Natural killer cell (primary cell): ENCODE measurements at regions not wholly inside any gene's neighbourhood (a gene's known extent, or its start where the extent isn't known, plus 50 kb on each side); places are given as distances from the start of the nearest gene placed in this dataset.

ENCODE experiments used
- ATAC-seq, 3 donors: fragments of 150-1000 bp in 2 of 3; fragments of 200-7000 bp in 1 of 3; cut with Tn5 transposase; 1 replicate in 1 of 3; 2 replicates in 2 of 3; pipeline ENCODE4 v1.10.0; 2021; ENCODE audit warnings: mild to moderate bottlenecking in 2 of 3, moderate library complexity in 2 of 3
- DNase-seq, 2 donors: peaks; one replicate each; pipeline versions ENCODE4 v3.0.0 to v3.0.0-alpha.2; 2013 to 2021; ENCODE audit warnings: mixed read lengths in 1 of 2
- H3K27ac ChIP-seq: one replicate; pipeline ENCODE4 v1.5.1; 2013; ENCODE audit warnings: mild to moderate bottlenecking, low read length
- H3K27me3 ChIP-seq: one replicate; pipeline ENCODE4 v1.6.1; 2013; ENCODE audit warnings: low read length; ENCODE audit not compliant: control insufficient read depth, insufficient read depth
- H3K36me3 ChIP-seq: one replicate; pipeline ENCODE4 v1.6.1; 2013; ENCODE audit warnings: low read length; ENCODE audit not compliant: control insufficient read depth, insufficient read depth
- H3K4me1 ChIP-seq: one replicate; pipeline ENCODE4 v1.6.1; 2013; ENCODE audit warnings: low read length; ENCODE audit not compliant: control insufficient read depth, insufficient read depth
- H3K4me3 ChIP-seq: one replicate; pipeline ENCODE4 v1.5.1; 2013; ENCODE audit warnings: low read length
- H3K9me3 ChIP-seq: one replicate; pipeline ENCODE4 v1.6.1; 2013; ENCODE audit warnings: low read length; ENCODE audit not compliant: control insufficient read depth, insufficient read depth
- H3K27ac Mint-ChIP-seq, 2 donors: one replicate each; pipeline ENCODE4 v1.8.0; 2022; ENCODE audit warnings: mild to moderate bottlenecking in 2 of 2, mixed read lengths in 2 of 2, moderate library complexity in 1 of 2
- H3K27me3 Mint-ChIP-seq, 2 donors: one replicate each; pipeline ENCODE4 v1.8.0; 2022; ENCODE audit warnings: low read depth in 2 of 2, mixed read lengths in 2 of 2
- H3K36me3 Mint-ChIP-seq: one replicate; pipeline ENCODE4 v1.8.0; 2022; ENCODE audit warnings: mixed read lengths
- H3K4me1 Mint-ChIP-seq, 2 donors: one replicate each; pipeline ENCODE4 v1.8.0; 2022; ENCODE audit warnings: mixed read lengths in 2 of 2
- H3K4me3 Mint-ChIP-seq: one replicate; pipeline ENCODE4 v1.8.0; 2022; ENCODE audit warnings: mild to moderate bottlenecking, moderate library complexity, mixed read lengths
- H3K9me3 Mint-ChIP-seq, 2 donors: one replicate each; pipeline ENCODE4 v1.8.0; 2022; ENCODE audit warnings: mixed read lengths in 2 of 2
- WGBS: methylation state at CpG from one replicate; pipeline ENCODE4 v1.1.7; 2013; ENCODE audit warnings: missing lambda C conversion rate; ENCODE audit not compliant: insufficient coverage; 5-methylcytosine and 5-hydroxymethylcytosine counted together
- intact Hi-C: fragments of 100-400 bp; cut with micrococcal nuclease; formaldehyde crosslinking; loops from one replicate; pipeline ENCODE4 v1.14.2; 2022
- TF ChIP-seq, protein P1 (sequence below): fragments of 200-600 bp; IDR thresholded peaks from one replicate; pipeline ENCODE4 v1.8.0; 2022; ENCODE audit warnings: antibody characterized with exemption

DNA sequence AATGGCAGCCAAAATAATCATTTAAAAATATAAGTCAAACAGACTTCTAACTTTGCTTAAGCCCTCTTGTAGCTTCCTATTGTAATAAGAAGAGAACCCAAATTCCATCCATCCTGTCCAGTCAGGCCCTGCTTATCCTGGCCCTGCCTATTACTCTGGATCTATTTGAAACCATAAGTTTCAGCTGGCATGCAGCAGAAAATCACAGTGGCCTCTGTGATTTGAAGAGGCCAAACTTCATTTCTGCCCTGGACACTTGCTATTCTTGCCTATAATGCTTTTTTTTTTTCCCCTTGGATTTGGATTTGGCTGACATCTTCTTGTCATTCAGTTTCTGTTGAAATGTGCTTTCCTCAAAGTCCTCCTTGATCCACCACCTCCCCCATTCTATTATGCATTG is 642.8 kb downstream of the USP25 start:
- no peak overlapping the region for H3K4me3 ChIP-seq
- H3K9me3 ChIP-seq, result no peaks in the 10 kb centered on the region
- H3K4me1 Mint-ChIP-seq, result no peaks in the 10 kb centered on the region
- no peaks in the 10 kb centered on the region for H3K27me3 Mint-ChIP-seq
- peaks cover 8 to 10% of the 10 kb centered on the region in 2 donors for H3K9me3 Mint-ChIP-seq
- TF ChIP-seq, protein P1, sequence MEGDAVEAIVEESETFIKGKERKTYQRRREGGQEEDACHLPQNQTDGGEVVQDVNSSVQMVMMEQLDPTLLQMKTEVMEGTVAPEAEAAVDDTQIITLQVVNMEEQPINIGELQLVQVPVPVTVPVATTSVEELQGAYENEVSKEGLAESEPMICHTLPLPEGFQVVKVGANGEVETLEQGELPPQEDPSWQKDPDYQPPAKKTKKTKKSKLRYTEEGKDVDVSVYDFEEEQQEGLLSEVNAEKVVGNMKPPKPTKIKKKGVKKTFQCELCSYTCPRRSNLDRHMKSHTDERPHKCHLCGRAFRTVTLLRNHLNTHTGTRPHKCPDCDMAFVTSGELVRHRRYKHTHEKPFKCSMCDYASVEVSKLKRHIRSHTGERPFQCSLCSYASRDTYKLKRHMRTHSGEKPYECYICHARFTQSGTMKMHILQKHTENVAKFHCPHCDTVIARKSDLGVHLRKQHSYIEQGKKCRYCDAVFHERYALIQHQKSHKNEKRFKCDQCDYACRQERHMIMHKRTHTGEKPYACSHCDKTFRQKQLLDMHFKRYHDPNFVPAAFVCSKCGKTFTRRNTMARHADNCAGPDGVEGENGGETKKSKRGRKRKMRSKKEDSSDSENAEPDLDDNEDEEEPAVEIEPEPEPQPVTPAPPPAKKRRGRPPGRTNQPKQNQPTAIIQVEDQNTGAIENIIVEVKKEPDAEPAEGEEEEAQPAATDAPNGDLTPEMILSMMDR, result no peak
- H3K27ac Mint-ChIP-seq, result no peak overlapping the region
- no peaks in the 10 kb centered on the region for H3K36me3 ChIP-seq
- DNase-seq, result no peak
- intact Hi-C loops, result no loop called here
- no peaks in the 10 kb centered on the region for H3K36me3 Mint-ChIP-seq
- H3K4me3 Mint-ChIP-seq, result no peak overlapping the region
- ATAC-seq, result no peak
- H3K4me1 ChIP-seq, result no peaks in the 10 kb centered on the region
- no peaks in the 10 kb centered on the region for H3K27me3 ChIP-seq
- H3K27ac ChIP-seq, result no peak overlapping the region

DNA sequence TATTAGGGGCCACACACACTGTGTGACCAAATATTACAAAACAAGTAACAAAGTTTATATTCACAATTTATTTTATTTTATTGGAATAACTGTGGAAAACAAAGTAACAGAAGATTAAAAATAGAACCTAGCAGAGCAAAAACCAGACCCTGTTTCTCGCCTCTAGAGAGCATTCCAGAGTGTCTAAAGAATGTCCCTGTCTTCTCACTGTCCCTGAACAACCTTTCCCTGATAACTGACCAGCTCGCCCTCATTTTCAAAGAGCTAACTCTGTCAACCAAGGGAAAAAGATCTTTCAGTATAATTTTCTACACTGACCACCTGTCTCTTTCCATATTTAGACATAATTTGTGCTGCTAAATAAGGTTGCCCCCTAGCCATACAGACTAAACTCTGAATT is 646.9 kb downstream of the USP25 start:
- Histone ChIP-seq H3K4me1 (no peaks in the 10 kb centered on the region), H3K36me3 (no peaks in the 10 kb centered on the region), H3K4me3 (no peak overlapping the region), H3K27ac (no peak overlapping the region), H3K9me3 (no peaks in the 10 kb centered on the region), H3K27me3 (no peaks in the 10 kb centered on the region)
- TF ChIP-seq, protein P1, result no peak
- DNase-seq, result no peak
- no peaks in the 10 kb centered on the region for H3K36me3 Mint-ChIP-seq
- no peaks in the 10 kb centered on the region for H3K27me3 Mint-ChIP-seq
- peaks cover 3 to 6% of the 10 kb centered on the region in 2 donors for H3K9me3 Mint-ChIP-seq
- intact Hi-C loops, result no loop called here
- ATAC-seq, result no peak
- no peaks in the 10 kb centered on the region for H3K4me1 Mint-ChIP-seq
- WGBS, result 74% methylated on average over 2 of the region's 2 CpGs
- no peak overlapping the region for H3K4me3 Mint-ChIP-seq
- no peak overlapping the region for H3K27ac Mint-ChIP-seq

DNA sequence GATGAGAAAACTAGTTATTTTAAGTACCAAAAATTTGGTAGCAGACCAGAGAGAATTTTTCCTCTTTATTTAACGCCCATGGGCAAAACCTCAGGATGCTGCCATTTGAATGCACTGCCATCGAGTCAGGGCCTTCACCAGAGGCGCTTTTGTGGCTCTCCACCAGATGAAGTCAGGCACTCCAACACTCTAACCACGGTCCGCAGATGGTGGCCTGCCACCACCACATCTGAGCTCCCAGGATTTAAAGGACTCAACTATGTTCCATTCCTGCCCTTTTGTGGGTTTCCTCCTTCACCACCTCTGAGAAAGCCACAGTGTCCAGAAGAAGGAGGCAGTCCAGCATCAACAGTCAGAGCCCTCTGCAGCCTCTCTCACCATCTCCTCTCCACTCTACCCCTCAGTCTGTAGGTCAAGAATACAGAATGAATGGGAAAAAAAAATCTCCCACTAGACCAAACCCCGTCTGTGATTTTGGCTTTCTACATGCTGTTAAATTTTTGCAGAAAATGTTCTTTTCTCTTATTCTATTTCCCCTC is 647.4 kb downstream of the USP25 start:
- Mint-ChIP-seq H3K4me1 (no peaks in the 10 kb centered on the region), H3K27ac (no peak overlapping the region), H3K4me3 (no peak overlapping the region), H3K36me3 (no peaks in the 10 kb centered on the region), H3K9me3 (peaks cover 3 to 5% of the 10 kb centered on the region in 2 donors), H3K27me3 (no peaks in the 10 kb centered on the region)
- Histone ChIP-seq H3K9me3 (no peaks in the 10 kb centered on the region), H3K4me3 (no peak overlapping the region), H3K27ac (no peak overlapping the region), H3K36me3 (no peaks in the 10 kb centered on the region), H3K27me3 (no peaks in the 10 kb centered on the region), H3K4me1 (no peaks in the 10 kb centered on the region)
- intact Hi-C loops, result no loop called here
- TF ChIP-seq, protein P1, result no peak
- WGBS, result 50% methylated on average over 5 of the region's 6 CpGs
- ATAC-seq (no peak), DNase-seq (no peak)

DNA sequence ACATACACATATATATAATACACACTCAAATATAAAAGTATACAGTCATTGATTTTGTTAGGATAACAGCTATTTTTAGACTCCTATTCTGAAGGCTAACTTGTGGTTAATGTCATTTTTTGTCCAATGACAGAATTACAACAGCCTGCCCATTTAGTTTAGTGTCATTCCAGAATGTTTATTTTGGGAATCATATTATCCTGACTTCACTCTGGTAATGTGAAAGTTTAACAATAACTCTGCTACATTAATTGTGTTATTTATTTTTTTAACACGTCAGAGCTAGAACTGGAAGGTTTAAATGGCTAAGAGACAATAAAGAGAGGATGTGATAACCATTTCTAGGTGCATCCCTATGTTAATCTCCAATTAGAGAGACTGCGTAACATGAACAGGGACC is 648.1 kb downstream of the USP25 start:
- H3K27ac Mint-ChIP-seq, result no peak overlapping the region
- no peaks in the 10 kb centered on the region for H3K27me3 Mint-ChIP-seq
- no peaks in the 10 kb centered on the region for H3K36me3 Mint-ChIP-seq
- TF ChIP-seq, protein P1, result no peak
- Histone ChIP-seq H3K4me1 (no peaks in the 10 kb centered on the region), H3K27me3 (no peaks in the 10 kb centered on the region), H3K9me3 (no peaks in the 10 kb centered on the region), H3K36me3 (no peaks in the 10 kb centered on the region), H3K4me3 (no peak overlapping the region), H3K27ac (no peak overlapping the region)
- WGBS, result 92% methylated on average over 2 of the region's 2 CpGs
- H3K9me3 Mint-ChIP-seq, result peaks cover under 1 to 4% of the 10 kb centered on the region in 2 donors
- ATAC-seq (no peak), DNase-seq (no peak)
- no peak overlapping the region for H3K4me3 Mint-ChIP-seq
- H3K4me1 Mint-ChIP-seq, result no peaks in the 10 kb centered on the region
- intact Hi-C loops, result no loop called here
